Ishikawa (cell line): ENCODE measurements at regions not wholly inside any gene's neighbourhood (a gene's known extent, or its start where the extent isn't known, plus 50 kb on each side); places are given as distances from the start of the nearest gene placed in this dataset.

ENCODE experiments used
- CREB1 ChIP-seq: IDR thresholded peaks from 2 replicates; pipeline ENCODE4 v1.6.1; 2012; ENCODE audit warnings: low read depth
- EP300 ChIP-seq: IDR thresholded peaks from 2 replicates; pipeline ENCODE4 v1.6.1; 2012; ENCODE audit warnings: borderline replicate concordance
- TF ChIP-seq, protein P1 (sequence below): IDR thresholded peaks from 2 replicates; pipeline ENCODE4 v1.6.1; 2012
- TF ChIP-seq, protein P2 (sequence below): IDR thresholded peaks from 2 replicates; pipeline ENCODE4 v1.6.1; 2012; ENCODE audit warnings: low read depth, mild to moderate bottlenecking

DNA sequence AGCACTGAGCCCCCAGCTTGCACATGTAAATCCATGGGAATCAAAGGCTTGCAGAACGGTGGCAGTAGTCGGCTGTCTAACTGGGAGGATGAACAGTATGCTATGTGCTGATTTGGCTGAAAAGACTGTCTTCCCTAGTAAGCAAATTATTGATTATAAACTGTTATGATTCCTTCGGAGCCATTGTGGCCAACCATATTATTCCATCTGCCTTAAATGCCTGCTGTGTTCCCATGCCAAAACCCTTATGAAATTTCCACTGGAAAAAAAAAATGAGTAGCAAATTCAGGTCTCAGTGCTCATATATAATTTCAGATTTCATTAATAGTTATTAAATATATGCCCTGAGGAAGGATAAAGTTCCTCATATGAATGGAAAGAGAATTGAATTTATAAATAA, 132.7 kb upstream of the MID1 start:
- TF ChIP-seq, protein P1, sequence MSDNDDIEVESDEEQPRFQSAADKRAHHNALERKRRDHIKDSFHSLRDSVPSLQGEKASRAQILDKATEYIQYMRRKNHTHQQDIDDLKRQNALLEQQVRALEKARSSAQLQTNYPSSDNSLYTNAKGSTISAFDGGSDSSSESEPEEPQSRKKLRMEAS = no peak
- TF ChIP-seq EP300 (no peak), CREB1 (no peak)
- TF ChIP-seq, protein P2, sequence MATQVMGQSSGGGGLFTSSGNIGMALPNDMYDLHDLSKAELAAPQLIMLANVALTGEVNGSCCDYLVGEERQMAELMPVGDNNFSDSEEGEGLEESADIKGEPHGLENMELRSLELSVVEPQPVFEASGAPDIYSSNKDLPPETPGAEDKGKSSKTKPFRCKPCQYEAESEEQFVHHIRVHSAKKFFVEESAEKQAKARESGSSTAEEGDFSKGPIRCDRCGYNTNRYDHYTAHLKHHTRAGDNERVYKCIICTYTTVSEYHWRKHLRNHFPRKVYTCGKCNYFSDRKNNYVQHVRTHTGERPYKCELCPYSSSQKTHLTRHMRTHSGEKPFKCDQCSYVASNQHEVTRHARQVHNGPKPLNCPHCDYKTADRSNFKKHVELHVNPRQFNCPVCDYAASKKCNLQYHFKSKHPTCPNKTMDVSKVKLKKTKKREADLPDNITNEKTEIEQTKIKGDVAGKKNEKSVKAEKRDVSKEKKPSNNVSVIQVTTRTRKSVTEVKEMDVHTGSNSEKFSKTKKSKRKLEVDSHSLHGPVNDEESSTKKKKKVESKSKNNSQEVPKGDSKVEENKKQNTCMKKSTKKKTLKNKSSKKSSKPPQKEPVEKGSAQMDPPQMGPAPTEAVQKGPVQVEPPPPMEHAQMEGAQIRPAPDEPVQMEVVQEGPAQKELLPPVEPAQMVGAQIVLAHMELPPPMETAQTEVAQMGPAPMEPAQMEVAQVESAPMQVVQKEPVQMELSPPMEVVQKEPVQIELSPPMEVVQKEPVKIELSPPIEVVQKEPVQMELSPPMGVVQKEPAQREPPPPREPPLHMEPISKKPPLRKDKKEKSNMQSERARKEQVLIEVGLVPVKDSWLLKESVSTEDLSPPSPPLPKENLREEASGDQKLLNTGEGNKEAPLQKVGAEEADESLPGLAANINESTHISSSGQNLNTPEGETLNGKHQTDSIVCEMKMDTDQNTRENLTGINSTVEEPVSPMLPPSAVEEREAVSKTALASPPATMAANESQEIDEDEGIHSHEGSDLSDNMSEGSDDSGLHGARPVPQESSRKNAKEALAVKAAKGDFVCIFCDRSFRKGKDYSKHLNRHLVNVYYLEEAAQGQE = no peak
